Stomach (tissue), 8 donors: ENCODE measurements at regions not wholly inside any gene's neighbourhood (a gene's known extent, or its start where the extent isn't known, plus 50 kb on each side); places are given as distances from the start of the nearest gene placed in this dataset.
A peak's percentile ranks its signal among the peaks of the same experiment; 100 is the strongest.

Experiments used
- DNase-seq, 2 donors: peaks; one replicate each; pipeline versions ENCODE4 v3.0.0 to v3.0.0-alpha.2; 2013 to 2019
- H3K27ac ChIP-seq, 5 donors: fragments of 200-600 bp in 4 of 5; sonication (generic) in 4 of 5; one replicate each; pipeline ENCODE4 v1.5.1; 2013 to 2019; ENCODE audit warnings: mild to moderate bottlenecking in 1 of 5, moderate library complexity in 1 of 5
- H3K27me3 ChIP-seq, 3 donors: fragments of 200-600 bp; sonication (generic); one replicate each; pipeline ENCODE4 v1.5.1; 2017 to 2019; ENCODE audit warnings: mixed run types in 1 of 3
- H3K36me3 ChIP-seq, 4 donors: fragments of 200-600 bp; sonication (generic); 1 replicate in 3 of 4; 2 replicates in 1 of 4; pipeline ENCODE4 v1.5.1; 2016 to 2019
- H3K4me1 ChIP-seq, 4 donors: fragments of 200-600 bp; sonication (generic); one replicate each; pipeline ENCODE4 v1.5.1; 2016 to 2019
- H3K4me3 ChIP-seq, 4 donors: fragments of 200-600 bp; sonication (generic) in 3 of 4; one replicate each; pipeline ENCODE4 v1.5.1; 2016 to 2019; ENCODE audit warnings: mild to moderate bottlenecking in 1 of 4
- H3K9me3 ChIP-seq, 4 donors: fragments of 200-600 bp; sonication (generic); one replicate each; pipeline ENCODE4 v1.5.1; 2016 to 2019
- CTCF ChIP-seq, 7 experiments: fragments of 450-650 bp in 4 of 7; fragments of 200-600 bp in 3 of 7; sonication (generic) in 3 of 7; IDR thresholded peaks; one replicate each; pipeline ENCODE4 v1.5.1; 2016 to 2019; ENCODE audit warnings: antibody characterized with exemption in 7 of 7, control low read depth in 2 of 7, mild to moderate bottlenecking in 1 of 7
- EP300 ChIP-seq: sonication (generic); formaldehyde crosslinking; IDR thresholded peaks from one replicate; pipeline ENCODE4 v1.6.1; 2017; ENCODE audit warnings: antibody characterized with exemption
- POLR2A ChIP-seq, 4 donors: fragments of 450-650 bp; IDR thresholded peaks; one replicate each; pipeline ENCODE4 v1.6.1; 2016; ENCODE audit warnings: antibody characterized with exemption in 4 of 4, control low read depth in 2 of 4, mild to moderate bottlenecking in 1 of 4, moderate library complexity in 1 of 4
- POLR2AphosphoS5 ChIP-seq, 3 donors: sonication (generic); formaldehyde crosslinking; IDR thresholded peaks; one replicate each; pipeline ENCODE4 v1.6.1; 2016; ENCODE audit warnings: antibody characterized with exemption in 3 of 3
- WGBS, 5 donors: extraction: QIAGEN DNeasy Blood & Tissue Kit in 3 of 5; methylation state at CpG; one replicate each; pipeline versions ENCODE4 v1.1.5 to v1.1.7; 2013 to 2018; 5-methylcytosine and 5-hydroxymethylcytosine counted together
- intact Hi-C: fragments of 100-400 bp; cut with DNase I; formaldehyde crosslinking; loops from one replicate; pipeline ENCODE4 v1.15.1; 2023; ENCODE audit warnings: low total_unique reads
- donor health status: healthy with polysubstance abuse.
- donor health status: Bipolar disorder and iron deficiency.
- donor health status: healthy.

- intact Hi-C loops, result no loop called here
- no peak overlapping the region for H3K4me3 ChIP-seq
- peaks cover 0 to 4% (median 0%) of the 10 kb centered on the region in 4 donors for H3K4me1 ChIP-seq
- H3K36me3 ChIP-seq, result no peaks in the 10 kb centered on the region
- no peaks in the 10 kb centered on the region for H3K9me3 ChIP-seq
- no peak overlapping the region for H3K27ac ChIP-seq
- DNase-seq, result no peak
- H3K27me3 ChIP-seq, result peaks cover 0 to 39% (median 0%) of the 10 kb centered on the region in 3 donors
- TF ChIP-seq POLR2A (IDR thresholded peaks at IDR 0.05) (no peak), POLR2AphosphoS5 (IDR thresholded peaks at IDR 0.05) (no peak), CTCF (IDR thresholded peaks at IDR 0.05) (no peak), EP300 (no peak)
Observed at GRCh38 chr14:62125793-62126192, 363.6 kb downstream of the SNAPC1 start.

GRCh38 chr14:62126879-62127478 lies 364.8 kb downstream of the SNAPC1 start:
- intact Hi-C loops, result no loop called here
- Histone ChIP-seq H3K4me3 (no peak overlapping the region), H3K27me3 (peaks cover 0 to 27% (median 0%) of the 10 kb centered on the region in 3 donors), H3K4me1 (peaks cover 0 to 4% (median 0%) of the 10 kb centered on the region in 4 donors), H3K27ac (no peak overlapping the region), H3K9me3 (no peaks in the 10 kb centered on the region), H3K36me3 (no peaks in the 10 kb centered on the region)
- DNase-seq, result peak in 1 of 2 donors; percentile 80
- TF ChIP-seq POLR2AphosphoS5 (IDR thresholded peaks at IDR 0.05), result no peak
- TF ChIP-seq CTCF (IDR thresholded peaks at IDR 0.05), result peak in 5 of 7 experiments; percentile 42 to 61 (median 49)
- 8 to 13% (median 9%) methylated on average over 7 of the region's 7 CpGs for WGBS, 5 donors

- no peaks in the 10 kb centered on the region for H3K9me3 ChIP-seq
- intact Hi-C loops, result no loop called here
- no peak overlapping the region for H3K4me3 ChIP-seq
- H3K4me1 ChIP-seq, result peaks cover 0 to 4% (median 0%) of the 10 kb centered on the region in 4 donors
- no peak for DNase-seq
- 67 to 83% (median 71%) methylated on average over 4 of the region's 4 CpGs for WGBS, 5 donors
- H3K27me3 ChIP-seq, result peaks cover 0 to 25% (median 0%) of the 10 kb centered on the region in 3 donors
- no peaks in the 10 kb centered on the region for H3K36me3 ChIP-seq
- TF ChIP-seq CTCF (IDR thresholded peaks at IDR 0.05) (no peak), POLR2A (IDR thresholded peaks at IDR 0.05) (no peak), POLR2AphosphoS5 (IDR thresholded peaks at IDR 0.05) (no peak), EP300 (no peak)
- no peak overlapping the region for H3K27ac ChIP-seq
Observed at GRCh38 chr14:62130441-62130840, 368.2 kb downstream of the SNAPC1 start.

DNA sequence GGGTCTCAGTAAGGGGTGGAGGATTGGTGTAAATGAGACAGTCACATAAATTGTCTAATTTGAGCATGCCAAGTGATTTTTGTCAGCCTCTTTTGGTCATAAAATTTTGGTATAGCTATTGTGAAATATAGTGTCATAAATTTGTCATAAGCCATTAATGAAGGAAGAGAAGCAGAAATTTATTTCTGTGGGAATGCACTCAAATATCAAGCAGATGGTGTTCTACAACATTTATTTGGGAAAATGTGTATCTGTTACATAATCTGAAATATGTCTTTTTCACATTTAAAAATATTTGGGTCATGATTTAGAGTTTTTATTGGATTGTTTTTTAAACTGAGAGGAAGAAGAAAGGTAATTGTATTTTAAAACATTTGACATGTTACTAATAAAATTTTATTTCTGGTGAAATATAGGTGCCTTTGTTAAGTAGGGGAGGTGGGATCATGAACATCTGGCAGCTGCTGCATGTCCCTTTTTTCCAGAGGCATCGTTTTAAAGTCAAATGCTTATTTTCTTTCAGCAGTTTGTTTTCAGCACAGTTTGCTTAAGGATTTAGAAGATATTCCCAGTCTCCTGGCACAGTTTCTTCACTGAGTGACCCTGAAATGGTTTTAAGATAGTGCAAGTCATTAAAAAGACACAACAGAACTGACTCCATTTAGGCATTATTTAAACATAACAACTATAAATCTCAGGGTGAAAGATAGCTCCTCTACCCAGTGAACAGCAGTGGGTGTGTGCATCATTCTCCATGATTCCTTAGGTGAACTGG lies 371.7 kb downstream of the SNAPC1 start:
- Histone ChIP-seq H3K27me3 (peaks cover 0 to 21% (median 0%) of the 10 kb centered on the region in 3 donors), H3K4me3 (no peak overlapping the region), H3K9me3 (peaks cover 0 to 6% (median 0%) of the 10 kb centered on the region in 4 donors), H3K4me1 (no peaks in the 10 kb centered on the region), H3K36me3 (no peaks in the 10 kb centered on the region), H3K27ac (no peak overlapping the region)
- no peak for DNase-seq
- intact Hi-C loops, result no loop called here
- no peak for TF ChIP-seq POLR2AphosphoS5 (IDR thresholded peaks at IDR 0.05)
- TF ChIP-seq POLR2A (IDR thresholded peaks at IDR 0.05), result no peak
- no peak for TF ChIP-seq CTCF (IDR thresholded peaks at IDR 0.05)
- TF ChIP-seq EP300, result no peak
- WGBS, 5 donors, result 29 to 45% (median 38%) methylated on average over 1 of the region's 1 CpG
